ENCODE measurements at regions not wholly inside any gene's neighbourhood (a gene's known extent, or its start where the extent isn't known, plus 50 kb on each side); places are given as distances from the start of the nearest gene placed in this dataset.

DNA sequence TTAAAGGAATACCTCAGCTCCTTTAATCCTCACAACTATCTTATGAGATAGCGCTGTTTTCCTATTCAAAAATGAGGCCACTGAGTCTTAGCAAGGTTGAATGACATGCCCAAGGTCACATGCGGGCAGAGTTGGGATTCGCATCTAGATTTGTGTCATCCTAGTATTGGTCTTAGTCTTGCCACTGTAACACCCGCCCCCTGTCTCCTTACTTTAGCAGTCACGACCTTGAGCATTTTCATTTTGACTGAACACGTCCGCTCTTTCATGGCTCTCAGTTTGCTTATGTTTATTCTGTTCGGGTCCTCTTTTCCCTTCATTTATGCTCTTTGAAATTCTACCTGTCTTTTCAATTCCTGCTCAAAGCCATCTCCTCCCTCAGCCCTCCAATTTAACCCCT is 112.5 kb upstream of the CADPS start:
- Mint-ChIP-seq H3K36me3 (no peaks in the 10 kb centered on the region), H3K27ac (no peak overlapping the region), H3K9me3 (no peaks in the 10 kb centered on the region), H3K4me3 (no peak overlapping the region), H3K27me3 (no peaks in the 10 kb centered on the region), H3K4me1 (ENCODE audit: low read depth) (no peaks in the 10 kb centered on the region)
- intact Hi-C loops (cut with micrococcal nuclease) = no loop called here
- ChIA-PET CTCF (no interaction called here), POLR2A (no interaction called here)
- DNase-seq = no peak

DNA sequence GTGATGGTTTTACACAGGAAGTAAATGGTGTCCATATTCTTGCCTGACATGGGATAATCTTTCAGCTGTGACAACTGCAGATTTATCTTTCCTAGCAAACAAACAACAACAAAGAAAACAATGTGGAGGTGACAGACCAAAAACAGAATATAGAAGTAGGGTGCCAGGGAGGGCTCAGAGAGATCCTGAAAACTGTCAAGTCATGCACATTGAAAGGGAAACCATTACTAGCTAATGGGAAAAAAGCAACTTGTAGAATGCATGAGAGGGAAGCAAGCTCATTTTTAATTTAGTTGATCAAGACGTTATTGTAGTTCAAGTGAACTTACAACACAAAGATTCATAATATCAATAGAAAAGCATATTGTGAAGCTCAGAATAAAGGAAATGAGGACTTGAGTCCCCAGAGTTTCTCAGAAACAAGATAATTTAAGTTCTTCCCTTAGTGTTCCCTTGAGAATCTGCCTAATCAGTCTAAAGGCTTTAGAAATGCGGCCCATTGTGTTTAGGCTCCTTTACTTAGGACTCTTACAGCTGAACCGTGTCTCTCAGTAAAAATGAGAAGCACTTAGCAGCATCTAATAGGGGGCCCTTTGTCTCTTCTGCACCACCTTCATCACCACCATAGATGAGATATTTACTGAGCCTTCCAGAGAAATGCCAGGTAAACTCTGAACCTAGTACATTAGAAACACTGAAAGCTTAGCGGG is 115.6 kb upstream of the CADPS start:
- H3K36me3 Mint-ChIP-seq = no peaks in the 10 kb centered on the region
- CTCF ChIA-PET = no interaction called here

DNA sequence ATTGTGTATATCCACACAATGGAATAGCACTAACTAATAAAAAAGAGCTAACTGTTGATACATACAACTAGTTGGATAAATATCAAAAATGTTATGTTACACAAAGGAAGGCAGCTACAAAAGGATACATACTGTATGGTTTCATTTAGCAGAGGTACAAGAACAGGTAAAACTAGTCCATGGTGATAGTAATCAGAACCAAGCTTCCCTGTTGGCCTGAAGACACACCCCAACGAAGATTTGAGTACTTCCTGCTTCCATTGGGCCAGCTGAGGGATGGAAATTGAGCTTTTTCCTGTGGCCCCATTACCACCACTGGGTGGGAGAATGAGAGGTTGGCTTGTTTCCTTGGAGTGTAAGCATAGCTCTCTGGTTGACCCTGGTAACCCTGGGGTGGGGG is 117.3 kb upstream of the CADPS start:
- POLR2A ChIA-PET = no interaction called here
- CTCF ChIA-PET = no interaction called here

More for the DNA sequence above, 115.6 kb upstream of the CADPS start:
- H3K9me3 Mint-ChIP-seq = peaks cover 2% of the 10 kb centered on the region
- intact Hi-C loops (cut with micrococcal nuclease) = no loop called here
- no peak for DNase-seq
- no peaks in the 10 kb centered on the region for H3K4me1 Mint-ChIP-seq (ENCODE audit: low read depth)
- H3K27me3 Mint-ChIP-seq = no peaks in the 10 kb centered on the region
- POLR2A ChIA-PET = no interaction called here
- H3K4me3 Mint-ChIP-seq = no peak overlapping the region
- no peak overlapping the region for H3K27ac Mint-ChIP-seq

DNA sequence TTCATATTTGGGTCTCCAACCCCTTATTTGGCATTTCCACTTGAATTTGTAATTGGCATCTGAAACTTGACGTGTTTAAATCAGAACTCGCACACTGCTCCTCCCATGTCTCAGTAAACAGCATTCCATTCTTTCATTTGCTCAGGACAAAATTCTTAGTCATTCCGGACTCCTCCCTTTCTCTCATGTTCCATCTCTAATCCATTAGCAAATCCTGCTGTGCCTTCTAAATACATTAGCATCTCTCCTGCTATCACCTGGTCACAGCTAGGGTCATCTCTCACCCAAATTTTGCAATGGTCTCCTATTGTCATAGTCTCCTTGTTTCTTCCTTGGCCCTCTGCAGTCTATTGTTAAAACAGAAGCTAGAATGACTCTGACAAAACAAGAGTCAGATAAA is 119.9 kb upstream of the CADPS start:
- H3K36me3 Mint-ChIP-seq = no peaks in the 10 kb centered on the region
- no peak overlapping the region for H3K4me3 Mint-ChIP-seq
- no peak overlapping the region for H3K27ac Mint-ChIP-seq
- DNase-seq = no peak
- H3K9me3 Mint-ChIP-seq = peaks cover 2% of the 10 kb centered on the region
- no peaks in the 10 kb centered on the region for H3K4me1 Mint-ChIP-seq (ENCODE audit: low read depth)
- H3K27me3 Mint-ChIP-seq = no peaks in the 10 kb centered on the region
- intact Hi-C loops (cut with micrococcal nuclease) = no loop called here
- POLR2A ChIA-PET = no interaction called here
- CTCF ChIA-PET = no interaction called here

More for the DNA sequence above, 117.3 kb upstream of the CADPS start:
- Mint-ChIP-seq H3K27ac (no peak overlapping the region), H3K27me3 (no peaks in the 10 kb centered on the region), H3K9me3 (peaks cover 2% of the 10 kb centered on the region), H3K4me1 (ENCODE audit: low read depth) (no peaks in the 10 kb centered on the region), H3K4me3 (no peak overlapping the region), H3K36me3 (no peaks in the 10 kb centered on the region)
- intact Hi-C loops (cut with micrococcal nuclease) = no loop called here
- DNase-seq = no peak

DNA sequence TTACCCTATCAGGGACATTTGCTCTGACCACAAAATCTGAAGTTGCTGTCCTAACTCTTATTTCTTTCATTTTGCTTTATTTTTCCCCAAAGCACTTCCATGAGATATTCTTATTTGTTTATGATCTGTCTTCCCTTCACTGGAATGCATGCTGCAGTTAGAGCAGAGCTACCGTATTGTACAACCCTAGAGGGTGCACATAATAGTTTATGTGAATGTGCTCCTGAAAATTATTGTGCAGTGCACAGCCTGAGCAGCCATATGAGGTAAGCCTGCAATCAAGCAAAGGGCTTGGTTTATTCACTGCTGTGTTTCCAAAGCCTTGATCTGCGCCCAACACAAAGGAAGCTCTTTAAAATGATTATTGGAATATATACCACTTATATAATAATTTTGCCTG is 120.3 kb upstream of the CADPS start:
- CTCF ChIA-PET = no interaction called here
- no peak overlapping the region for H3K27ac Mint-ChIP-seq

DNA sequence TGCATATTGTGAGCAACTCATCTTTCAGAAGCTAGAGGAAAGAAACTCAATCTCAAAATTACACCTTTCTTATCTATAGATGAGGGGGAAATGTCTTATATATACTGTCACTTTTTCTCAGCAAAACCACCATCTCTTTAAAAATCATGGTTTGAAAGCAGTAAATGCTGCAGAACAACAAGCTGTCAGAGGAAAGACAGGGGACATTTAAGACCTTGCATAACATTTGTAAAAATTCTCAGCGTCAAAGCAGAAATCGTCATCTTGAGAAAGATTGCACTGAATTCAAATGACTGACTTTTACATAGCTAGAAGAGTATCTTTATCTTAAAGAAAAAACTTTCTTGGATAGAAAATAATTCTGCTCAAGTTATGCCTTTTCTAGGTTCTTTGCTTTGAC is 122.2 kb upstream of the CADPS start:
- H3K36me3 Mint-ChIP-seq = no peaks in the 10 kb centered on the region
- H3K9me3 Mint-ChIP-seq = peaks cover 2% of the 10 kb centered on the region
- no peaks in the 10 kb centered on the region for H3K27me3 Mint-ChIP-seq
- intact Hi-C loops (cut with micrococcal nuclease) = no loop called here
- POLR2A ChIA-PET = no interaction called here
- H3K27ac Mint-ChIP-seq = no peak overlapping the region
- no peak for DNase-seq
- no peaks in the 10 kb centered on the region for H3K4me1 Mint-ChIP-seq (ENCODE audit: low read depth)
- CTCF ChIA-PET = no interaction called here
- H3K4me3 Mint-ChIP-seq = no peak overlapping the region

More for the DNA sequence above, 120.3 kb upstream of the CADPS start:
- Mint-ChIP-seq H3K9me3 (peaks cover 2% of the 10 kb centered on the region), H3K36me3 (no peaks in the 10 kb centered on the region), H3K4me1 (ENCODE audit: low read depth) (no peaks in the 10 kb centered on the region), H3K4me3 (no peak overlapping the region), H3K27me3 (no peaks in the 10 kb centered on the region)
- intact Hi-C loops (cut with micrococcal nuclease) = no loop called here
- POLR2A ChIA-PET = no interaction called here
- DNase-seq = no peak

DNA sequence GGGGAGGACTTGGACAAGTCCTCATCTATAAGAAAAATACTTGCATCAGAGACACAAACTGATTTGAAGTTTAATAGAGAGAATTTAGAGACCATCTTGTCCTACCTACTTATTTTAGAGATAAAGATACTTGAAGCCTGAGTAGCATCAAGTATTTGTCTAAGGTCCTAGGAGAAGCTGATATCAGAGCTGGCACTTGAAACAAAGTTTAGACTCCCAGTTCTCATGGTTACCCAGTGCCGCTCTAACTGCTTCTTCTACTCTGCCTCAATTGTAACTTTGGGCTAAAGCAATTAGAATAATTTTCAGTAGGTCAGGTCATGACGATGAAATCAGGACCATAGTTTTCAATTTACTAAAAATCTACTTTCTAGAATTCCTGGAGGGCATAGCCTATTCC is 123.9 kb upstream of the CADPS start:
- H3K9me3 Mint-ChIP-seq = peaks cover 2% of the 10 kb centered on the region
- H3K27ac Mint-ChIP-seq = no peak overlapping the region
- intact Hi-C loops (cut with micrococcal nuclease) = no loop called here
- H3K4me1 Mint-ChIP-seq (ENCODE audit: low read depth) = no peaks in the 10 kb centered on the region
- CTCF ChIA-PET = no interaction called here
- H3K36me3 Mint-ChIP-seq = no peaks in the 10 kb centered on the region
- H3K27me3 Mint-ChIP-seq = no peaks in the 10 kb centered on the region
- POLR2A ChIA-PET = no interaction called here
- H3K4me3 Mint-ChIP-seq = no peak overlapping the region
- DNase-seq = no peak

DNA sequence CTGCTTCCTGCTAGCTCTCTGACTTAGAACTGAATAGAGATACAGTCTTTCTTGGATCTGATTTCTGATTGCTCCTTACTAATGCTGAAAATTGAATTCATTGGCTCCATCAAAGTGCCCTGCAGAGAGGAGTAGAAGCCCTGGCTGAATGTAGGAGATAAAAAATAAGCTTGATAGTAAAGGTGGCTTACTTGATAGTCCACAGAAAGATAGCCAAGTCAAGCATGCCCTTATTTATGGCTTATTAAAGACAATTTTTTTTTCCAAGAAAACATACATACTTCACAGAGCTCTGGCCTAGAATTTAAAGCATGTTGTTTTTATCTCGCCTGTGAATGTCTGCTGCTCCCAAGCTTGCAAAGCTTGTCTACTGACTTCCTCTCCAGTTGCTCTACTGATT is 124.6 kb upstream of the CADPS start:
- intact Hi-C loops (cut with micrococcal nuclease) = no loop called here
- Mint-ChIP-seq H3K4me3 (no peak overlapping the region), H3K4me1 (ENCODE audit: low read depth) (no peaks in the 10 kb centered on the region), H3K27ac (no peak overlapping the region), H3K27me3 (no peaks in the 10 kb centered on the region), H3K9me3 (peaks cover 2% of the 10 kb centered on the region), H3K36me3 (no peaks in the 10 kb centered on the region)
- no peak for DNase-seq
- ChIA-PET POLR2A (no interaction called here), CTCF (no interaction called here)

DNA sequence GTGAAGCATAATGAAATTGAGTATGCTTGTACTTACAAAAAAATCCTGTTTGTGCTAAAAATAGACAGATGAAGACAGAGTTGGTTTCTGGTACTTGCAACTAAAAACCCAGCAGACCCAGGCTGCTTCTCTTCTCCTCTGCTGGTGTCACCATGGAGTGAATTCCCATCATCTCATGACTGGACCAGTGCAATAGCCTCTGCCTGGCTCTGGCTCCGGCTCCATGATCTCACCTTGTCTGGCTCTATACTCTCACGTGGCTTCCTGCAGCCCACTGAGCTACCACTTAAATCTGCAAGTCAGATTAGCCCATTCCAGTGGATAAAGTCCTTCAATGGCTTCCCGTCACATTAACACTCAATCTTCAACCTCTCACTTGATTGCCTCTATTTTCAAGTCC is 129.2 kb upstream of the CADPS start:
- H3K27me3 Mint-ChIP-seq = no peaks in the 10 kb centered on the region

DNA sequence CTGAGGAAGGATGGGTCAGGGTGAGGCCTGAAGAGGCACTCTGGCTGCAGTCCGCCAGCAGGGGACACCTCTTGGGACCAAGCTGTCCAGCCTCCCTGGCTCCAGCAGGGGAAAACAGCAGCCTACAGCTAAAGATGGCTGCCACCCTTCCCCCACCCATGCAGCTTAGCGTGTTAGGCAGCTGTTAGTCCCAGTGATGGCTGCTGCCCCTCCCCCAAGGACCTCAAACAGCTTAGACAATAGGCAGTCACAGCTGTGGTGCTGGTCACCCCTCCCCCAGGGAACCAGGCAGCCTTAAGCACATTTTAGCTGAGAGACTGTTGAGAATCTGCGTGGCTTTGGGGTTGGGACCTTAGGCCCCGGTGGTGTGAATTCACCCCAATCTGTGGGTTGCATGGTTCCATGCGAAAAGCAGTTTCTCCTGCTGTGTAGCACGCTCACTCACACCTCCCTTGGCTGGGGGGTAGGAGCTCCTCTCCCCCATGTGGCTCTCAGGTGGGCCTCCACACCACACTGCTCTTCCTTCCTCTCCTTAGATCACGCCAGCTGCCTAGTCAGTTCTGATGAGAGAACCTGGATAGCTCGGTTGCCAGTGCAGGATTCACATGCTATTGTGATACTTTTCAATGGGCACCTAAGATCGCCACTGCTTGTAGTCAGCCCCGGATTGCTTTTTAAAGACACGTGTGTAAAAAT is 140.5 kb upstream of the CADPS start:
- ChIA-PET CTCF (no interaction called here), POLR2A (no interaction called here)
- Mint-ChIP-seq H3K9me3 (peaks cover 2% of the 10 kb centered on the region), H3K36me3 (no peaks in the 10 kb centered on the region), H3K4me3 (no peak overlapping the region), H3K4me1 (ENCODE audit: low read depth) (no peaks in the 10 kb centered on the region), H3K27ac (no peak overlapping the region), H3K27me3 (no peaks in the 10 kb centered on the region)
- intact Hi-C loops (cut with micrococcal nuclease) = no loop called here
- no peak for DNase-seq

More for the DNA sequence above, 129.2 kb upstream of the CADPS start:
- Mint-ChIP-seq H3K9me3 (peaks cover 6% of the 10 kb centered on the region), H3K4me3 (no peak overlapping the region), H3K27ac (no peak overlapping the region), H3K4me1 (ENCODE audit: low read depth) (no peaks in the 10 kb centered on the region), H3K36me3 (no peaks in the 10 kb centered on the region)
- POLR2A ChIA-PET = no interaction called here
- intact Hi-C loops (cut with micrococcal nuclease) = no loop called here
- CTCF ChIA-PET = no interaction called here
- no peak for DNase-seq

DNA sequence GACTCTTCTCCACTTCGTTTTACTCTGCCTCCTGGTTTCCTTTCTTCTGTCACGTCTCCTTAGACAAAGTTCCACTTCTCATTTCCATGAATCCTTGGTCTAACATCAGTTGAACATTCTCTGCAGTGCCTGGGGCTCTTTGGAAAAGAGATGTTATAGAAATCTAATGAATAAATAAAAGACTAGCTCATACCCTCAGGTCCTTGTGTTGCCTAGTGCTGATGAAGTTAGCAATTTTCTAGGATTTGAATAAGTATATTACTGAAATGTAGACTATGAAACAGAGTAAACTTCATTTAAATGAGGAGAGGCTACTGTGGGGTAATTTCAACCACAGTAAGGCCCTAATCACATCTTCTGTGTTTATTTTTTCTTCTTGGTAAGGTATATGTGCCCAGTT is 146.9 kb upstream of the CADPS start:
- intact Hi-C loops (cut with micrococcal nuclease) = no loop called here
- no peak for DNase-seq
- Mint-ChIP-seq H3K4me3 (no peak overlapping the region), H3K36me3 (no peaks in the 10 kb centered on the region), H3K9me3 (no peaks in the 10 kb centered on the region), H3K4me1 (ENCODE audit: low read depth) (no peaks in the 10 kb centered on the region), H3K27me3 (no peaks in the 10 kb centered on the region), H3K27ac (no peak overlapping the region)
- ChIA-PET CTCF (no interaction called here), POLR2A (no interaction called here)

DNA sequence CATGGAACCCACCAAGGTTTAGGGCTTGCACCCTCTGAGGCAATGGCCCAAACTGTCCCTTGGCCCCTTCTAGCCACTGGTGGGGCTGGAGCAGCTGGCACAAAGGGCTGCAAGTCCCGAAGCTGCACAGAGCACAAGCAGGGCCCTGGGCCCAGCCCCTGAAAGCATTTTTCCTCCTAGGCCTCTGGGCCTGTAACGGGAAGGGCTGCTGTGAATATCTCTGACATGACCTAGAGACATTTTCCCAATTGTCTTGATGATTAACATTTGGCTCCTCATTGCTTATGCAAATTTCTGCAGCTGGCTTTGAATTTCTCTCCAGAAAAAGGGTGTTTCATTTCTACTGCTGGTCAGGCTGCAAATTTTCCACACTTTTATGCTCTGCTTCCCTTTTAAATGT is 151.5 kb upstream of the CADPS start:
- Mint-ChIP-seq H3K36me3 (no peaks in the 10 kb centered on the region), H3K27ac (no peak overlapping the region), H3K4me3 (no peak overlapping the region), H3K9me3 (no peaks in the 10 kb centered on the region), H3K27me3 (no peaks in the 10 kb centered on the region), H3K4me1 (ENCODE audit: low read depth) (no peaks in the 10 kb centered on the region)
- intact Hi-C loops (cut with micrococcal nuclease) = no loop called here
- DNase-seq = no peak
- ChIA-PET CTCF (no interaction called here), POLR2A (no interaction called here)

DNA sequence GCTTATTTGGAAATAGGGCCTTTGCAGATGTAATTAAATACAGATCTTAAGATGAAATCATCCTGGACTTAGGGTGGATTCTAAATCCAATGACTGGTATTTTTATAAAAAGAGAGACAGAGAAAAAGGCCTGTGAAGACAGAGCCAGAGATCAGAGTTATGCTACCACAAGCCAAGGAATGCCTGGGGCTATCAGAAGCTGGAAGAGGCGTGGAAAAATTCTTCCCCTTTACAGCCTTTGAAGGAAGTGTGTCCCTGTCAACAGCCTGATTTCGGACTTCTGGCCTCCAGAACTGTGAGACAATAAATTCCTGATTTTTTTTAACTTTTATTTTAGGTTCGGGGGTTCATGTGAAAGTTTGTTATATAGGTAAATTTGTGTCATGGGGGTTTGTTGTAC is 154.1 kb upstream of the CADPS start:
- H3K27me3 Mint-ChIP-seq = no peaks in the 10 kb centered on the region
- no peak overlapping the region for H3K27ac Mint-ChIP-seq
- H3K4me1 Mint-ChIP-seq (ENCODE audit: low read depth) = no peaks in the 10 kb centered on the region
- DNase-seq = no peak
- POLR2A ChIA-PET = no interaction called here
- no peaks in the 10 kb centered on the region for H3K9me3 Mint-ChIP-seq
- no peak overlapping the region for H3K4me3 Mint-ChIP-seq
- no peaks in the 10 kb centered on the region for H3K36me3 Mint-ChIP-seq
- intact Hi-C loops (cut with micrococcal nuclease) = no loop called here
- CTCF ChIA-PET = no interaction called here
